Keratinocyte (primary cell): ENCODE measurements at regions not wholly inside any gene's neighbourhood (a gene's known extent, or its start where the extent isn't known, plus 50 kb on each side); places are given as distances from the start of the nearest gene placed in this dataset.
A peak's percentile ranks its signal among the peaks of the same experiment; 100 is the strongest.

Experiments used
- DNase-seq: peaks from one replicate; pipeline ENCODE4 v3.0.0-alpha.2; 2011; ENCODE audit warnings: low read depth, missing footprints, low spot score
- FAIRE-seq: peaks from 2 replicates; lab custom pipeline; 2011; peaks lifted over from hg19 to GRCh38; lab: Jason Lieb, UNC
- H2AFZ ChIP-seq: 2 replicates; pipeline ENCODE4 v1.6.0; 2012; ENCODE audit warnings: low read length, control low read depth, inconsistent platforms; ENCODE audit not compliant: control insufficient read depth
- H3K27ac ChIP-seq: 2 replicates; pipeline ENCODE4 v1.5.1; 2011; ENCODE audit warnings: low read length; ENCODE audit not compliant: control insufficient read depth, insufficient read depth
- H3K27me3 ChIP-seq: 3 replicates; pipeline ENCODE4 v1.6.0; 2011; ENCODE audit warnings: low read length; ENCODE audit not compliant: control insufficient read depth, insufficient read depth; ENCODE audit errors: extremely low read depth
- H3K36me3 ChIP-seq, 2 experiments: 2 replicates in 1 of 2; 3 replicates in 1 of 2; pipeline ENCODE4 v1.5.1; 2011; ENCODE audit warnings: low read length in 2 of 2, mild to moderate bottlenecking in 1 of 2; ENCODE audit not compliant: control insufficient read depth in 2 of 2, insufficient read depth in 2 of 2; ENCODE audit errors: extremely low read depth in 1 of 2
- H3K4me1 ChIP-seq: 3 replicates; pipeline ENCODE4 v1.5.1; 2011; ENCODE audit warnings: low read length; ENCODE audit not compliant: control insufficient read depth, insufficient read depth; ENCODE audit errors: extremely low read depth
- H3K4me2 ChIP-seq: 3 replicates; pipeline ENCODE4 v1.6.0; 2011; ENCODE audit warnings: low read depth, low read length; ENCODE audit not compliant: control insufficient read depth, insufficient read depth; ENCODE audit errors: extremely low read depth
- H3K4me3 ChIP-seq, 3 experiments: fragments of 200-600 bp in 1 of 3; sonication (generic) in 1 of 3; 2 replicates in 2 of 3; 3 replicates in 1 of 3; pipeline ENCODE4 v1.5.1; 2011 to 2016; ENCODE audit warnings: low read length in 3 of 3, mild to moderate bottlenecking in 3 of 3, control low read depth in 2 of 3, inconsistent platforms in 1 of 3, low read depth in 1 of 3, mixed read lengths in 1 of 3, mixed run types in 1 of 3, moderate library complexity in 1 of 3; ENCODE audit not compliant: control insufficient read depth in 2 of 3, insufficient read depth in 2 of 3; ENCODE audit errors: extremely low read depth in 1 of 3
- H3K79me2 ChIP-seq: 2 replicates; pipeline ENCODE4 v1.6.0; 2012; ENCODE audit warnings: low read length; ENCODE audit not compliant: control insufficient read depth, insufficient read depth
- H3K9ac ChIP-seq: 3 replicates; pipeline ENCODE4 v1.6.0; 2011; ENCODE audit warnings: low read length; ENCODE audit not compliant: control insufficient read depth, insufficient read depth; ENCODE audit errors: extremely low read depth
- H3K9me1 ChIP-seq: 3 replicates; pipeline ENCODE4 v1.6.0; 2011; ENCODE audit warnings: low read length; ENCODE audit not compliant: control insufficient read depth, insufficient read depth; ENCODE audit errors: extremely low read depth
- H3K9me3 ChIP-seq: 2 replicates; pipeline ENCODE4 v1.5.1; 2012; ENCODE audit warnings: low read depth, low read length; ENCODE audit not compliant: control insufficient read depth
- H4K20me1 ChIP-seq: 3 replicates; pipeline ENCODE4 v1.6.0; 2011; ENCODE audit warnings: low read length; ENCODE audit not compliant: control insufficient read depth, insufficient read depth; ENCODE audit errors: extremely low read depth
- CTCF ChIP-seq, 3 experiments: IDR thresholded peaks in 1 of 3; conservative IDR thresholded peaks in 1 of 3; optimal IDR thresholded peaks in 1 of 3; 2 replicates in 2 of 3; 3 replicates in 1 of 3; pipeline versions ENCODE3 to v1.5.1; 2011; ENCODE audit warnings: low read length in 3 of 3, mild to moderate bottlenecking in 3 of 3, moderate library complexity in 2 of 3, control low read depth in 1 of 3, inconsistent platforms in 1 of 3; ENCODE audit not compliant: insufficient read depth in 2 of 3; ENCODE audit errors: extremely low read depth in 1 of 3
- EZH2 ChIP-seq: IDR thresholded peaks from one replicate; pipeline ENCODE4 v1.6.1; 2012; ENCODE audit warnings: inconsistent platforms, mild to moderate bottlenecking, low read length, moderate library complexity
- dilution Hi-C: fragments of 300-500 bp; cut with MboI; formaldehyde crosslinking; loops from one replicate; pipeline ENCODE4 v1.7.0; 2020; ENCODE audit warnings: low sequenced_read_pairs; ENCODE audit not compliant: extremely low pct_ligation_motif_present

- no peaks in the 10 kb centered on the region for H3K79me2 ChIP-seq
- H3K27ac ChIP-seq: peak overlapping the region; percentile 4
- no peak overlapping the region for H3K4me3 ChIP-seq
- H3K27me3 ChIP-seq: no peaks in the 10 kb centered on the region
- no peak overlapping the region for H3K9ac ChIP-seq
- H3K9me1 ChIP-seq: no peaks in the 10 kb centered on the region
- H3K9me3 ChIP-seq: no peaks in the 10 kb centered on the region
- DNase-seq (no peak), FAIRE-seq (peak; percentile 78)
- no peaks in the 10 kb centered on the region for H3K36me3 ChIP-seq
- H3K4me2 ChIP-seq: no peak overlapping the region
- TF ChIP-seq EZH2: no peak
- no peak for TF ChIP-seq CTCF (optimal IDR thresholded peaks at IDR 0.05 in 1 of 3, IDR thresholded peaks at IDR 0.05 in 1 of 3, conservative IDR thresholded peaks at IDR 0.05 in 1 of 3; ENCODE audit: extremely low read depth in 1 of 3, insufficient read depth in 2 of 3, low read length in 3 of 3)
- peak overlapping the region; percentile 57 for H2AFZ ChIP-seq
- peaks cover 45% of the 10 kb centered on the region for H3K4me1 ChIP-seq
- dilution Hi-C loops: no loop called here
- H4K20me1 ChIP-seq: no peaks in the 10 kb centered on the region
Measured at GRCh38 chr1:199857108-199857507, 170.4 kb upstream of the NR5A2 start.

- no peaks in the 10 kb centered on the region for H4K20me1 ChIP-seq
- H3K9ac ChIP-seq: no peak overlapping the region
- no peak overlapping the region for H2AFZ ChIP-seq
- H3K36me3 ChIP-seq: no peaks in the 10 kb centered on the region
- dilution Hi-C loops: no loop called here
- no peaks in the 10 kb centered on the region for H3K79me2 ChIP-seq
- FAIRE-seq (no peak), DNase-seq (no peak)
- H3K4me2 ChIP-seq: no peak overlapping the region
- no peak for TF ChIP-seq CTCF (optimal IDR thresholded peaks at IDR 0.05 in 1 of 3, IDR thresholded peaks at IDR 0.05 in 1 of 3, conservative IDR thresholded peaks at IDR 0.05 in 1 of 3; ENCODE audit: extremely low read depth in 1 of 3, insufficient read depth in 2 of 3, low read length in 3 of 3)
- no peak for TF ChIP-seq EZH2
- H3K27me3 ChIP-seq: no peaks in the 10 kb centered on the region
- H3K4me1 ChIP-seq: peaks cover 45% of the 10 kb centered on the region
- H3K9me3 ChIP-seq: no peaks in the 10 kb centered on the region
- H3K27ac ChIP-seq: no peak overlapping the region
- H3K4me3 ChIP-seq: no peak overlapping the region
- no peaks in the 10 kb centered on the region for H3K9me1 ChIP-seq
Measured at GRCh38 chr1:199857516-199857915, 170.0 kb upstream of the NR5A2 start.
